Hepatocyte (in vitro differentiated cells): ENCODE measurements at regions not wholly inside any gene's neighbourhood (a gene's known extent, or its start where the extent isn't known, plus 50 kb on each side); places are given as distances from the start of the nearest gene placed in this dataset.

Experiments
- DNase-seq: peaks from one replicate; pipeline ENCODE4 v3.0.0-alpha.2; 2016; ENCODE audit warnings: low spot score
- H2AFZ ChIP-seq: fragments of 200-600 bp; sonication (generic); 2 replicates; pipeline ENCODE4 v1.6.0; 2016; ENCODE audit warnings: antibody characterized with exemption, mild to moderate bottlenecking
- H3K27ac ChIP-seq: fragments of 200-600 bp; sonication (generic); 2 replicates; pipeline ENCODE4 v1.5.1; 2016; ENCODE audit warnings: mild to moderate bottlenecking
- H3K27me3 ChIP-seq: fragments of 200-600 bp; sonication (generic); 2 replicates; pipeline ENCODE4 v1.6.1; 2016
- H3K36me3 ChIP-seq: fragments of 200-600 bp; sonication (generic); replicated peaks from 2 replicates; pipeline ENCODE4 v1.5.1; 2016; ENCODE audit warnings: low read depth; ENCODE audit not compliant: insufficient read depth
- H3K4me1 ChIP-seq: fragments of 200-600 bp; sonication (generic); 2 replicates; pipeline ENCODE4 v1.5.1; 2016; ENCODE audit warnings: mild to moderate bottlenecking, moderate library complexity; ENCODE audit not compliant: insufficient read depth
- H3K4me2 ChIP-seq: fragments of 200-600 bp; sonication (generic); 2 replicates; pipeline ENCODE4 v1.6.0; 2016
- H3K4me3 ChIP-seq: fragments of 200-600 bp; sonication (generic); 2 replicates; pipeline ENCODE4 v1.5.1; 2016; ENCODE audit warnings: mild to moderate bottlenecking
- H3K79me2 ChIP-seq: fragments of 200-600 bp; sonication (generic); 2 replicates; pipeline ENCODE4 v1.6.0; 2017; ENCODE audit warnings: mild to moderate bottlenecking
- H3K9me2 ChIP-seq: fragments of 200-600 bp; sonication (generic); replicated peaks from 2 replicates; pipeline ENCODE4 v1.6.0; 2017; ENCODE audit warnings: mild to moderate bottlenecking; ENCODE audit not compliant: insufficient read depth
- H3K9me3 ChIP-seq: fragments of 200-600 bp; sonication (generic); 2 replicates; pipeline ENCODE4 v1.5.1; 2016; ENCODE audit warnings: low read depth, mild to moderate bottlenecking
- H4K20me1 ChIP-seq: fragments of 200-600 bp; sonication (generic); 2 replicates; pipeline ENCODE4 v1.6.0; 2016; ENCODE audit warnings: mild to moderate bottlenecking; ENCODE audit not compliant: insufficient read depth, poor library complexity, severe bottlenecking
- CTCF ChIP-seq: fragments of 200-600 bp; sonication (generic); IDR thresholded peaks from 2 replicates; pipeline ENCODE4 v1.5.1; 2016; ENCODE audit warnings: antibody characterized with exemption, mild to moderate bottlenecking; ENCODE audit not compliant: poor library complexity
- EZH2 ChIP-seq: fragments of 200-600 bp; sonication (generic); IDR thresholded peaks from 2 replicates; pipeline ENCODE4 v1.6.1; 2016; ENCODE audit warnings: antibody characterized with exemption, mild to moderate bottlenecking, borderline replicate concordance
- EZH2phosphoT487 ChIP-seq: fragments of 200-600 bp; sonication (generic); IDR thresholded peaks from one replicate; pipeline ENCODE4 v1.6.1; 2018; ENCODE audit warnings: antibody characterized with exemption, mild to moderate bottlenecking, low read depth, moderate library complexity; ENCODE audit not compliant: unreplicated experiment, severe bottlenecking
- WGBS: methylation state at CpG from one replicate; pipeline ENCODE4 v1.1.6; 2016; ENCODE audit warnings: low lambda C conversion rate; ENCODE audit errors: missing lambda C conversion rate; 5-methylcytosine and 5-hydroxymethylcytosine counted together

DNA sequence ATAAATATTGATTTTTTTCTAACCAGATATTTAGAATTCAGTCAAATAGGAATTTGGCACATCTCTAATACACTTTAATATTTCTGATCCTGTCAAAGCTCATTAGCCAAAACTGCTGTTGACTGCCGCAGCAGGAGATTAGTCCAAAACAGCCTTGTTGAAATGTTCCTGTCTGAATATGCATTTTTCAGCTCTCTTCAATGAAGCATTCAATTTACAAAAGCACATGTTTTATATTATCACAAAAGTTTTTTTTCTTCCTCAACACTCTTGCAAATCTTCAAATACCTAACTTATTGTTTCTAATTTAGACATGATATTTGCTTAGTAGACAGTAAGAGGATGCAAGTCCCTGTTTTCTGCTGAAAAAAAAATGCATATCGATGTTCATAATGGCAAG lies 140.9 kb downstream of the SPATA18 start:
- no peaks in the 10 kb centered on the region for H3K79me2 ChIP-seq
- H3K27me3 ChIP-seq: peaks cover 4% of the 10 kb centered on the region
- no peak overlapping the region for H3K4me3 ChIP-seq
- DNase-seq: no peak
- TF ChIP-seq CTCF (no peak), EZH2phosphoT487 (no peak), EZH2 (no peak)
- H4K20me1 ChIP-seq: no peaks in the 10 kb centered on the region
- WGBS: 85% methylated on average over 2 of the region's 2 CpGs
- H3K27ac ChIP-seq: no peak overlapping the region
- no peak overlapping the region for H3K4me2 ChIP-seq
- H2AFZ ChIP-seq: no peak overlapping the region
- no peaks in the 10 kb centered on the region for H3K36me3 ChIP-seq
- no peaks in the 10 kb centered on the region for H3K4me1 ChIP-seq
- H3K9me2 ChIP-seq: no peaks in the 10 kb centered on the region
- H3K9me3 ChIP-seq: no peaks in the 10 kb centered on the region

- no peak for TF ChIP-seq EZH2
- no peaks in the 10 kb centered on the region for H4K20me1 ChIP-seq
- no peaks in the 10 kb centered on the region for H3K4me1 ChIP-seq
- H2AFZ ChIP-seq: no peak overlapping the region
- no peak overlapping the region for H3K4me2 ChIP-seq
- no peaks in the 10 kb centered on the region for H3K79me2 ChIP-seq
- H3K27ac ChIP-seq: no peak overlapping the region
- DNase-seq: no peak
- no peaks in the 10 kb centered on the region for H3K9me2 ChIP-seq
- H3K9me3 ChIP-seq: no peaks in the 10 kb centered on the region
- H3K36me3 ChIP-seq: no peaks in the 10 kb centered on the region
- no peak overlapping the region for H3K4me3 ChIP-seq
- WGBS: 70% methylated on average over 6 of the region's 6 CpGs
- H3K27me3 ChIP-seq: peaks cover 4% of the 10 kb centered on the region
Observed at GRCh38 chr4:52192721-52193135, 141.6 kb downstream of the SPATA18 start.

- H3K9me3 ChIP-seq: no peaks in the 10 kb centered on the region
- no peaks in the 10 kb centered on the region for H3K79me2 ChIP-seq
- no peaks in the 10 kb centered on the region for H3K36me3 ChIP-seq
- no peak overlapping the region for H3K4me2 ChIP-seq
- no peaks in the 10 kb centered on the region for H4K20me1 ChIP-seq
- H3K4me3 ChIP-seq: no peak overlapping the region
- no peak overlapping the region for H2AFZ ChIP-seq
- no peaks in the 10 kb centered on the region for H3K9me2 ChIP-seq
- H3K4me1 ChIP-seq: no peaks in the 10 kb centered on the region
- DNase-seq: no peak
- no peaks in the 10 kb centered on the region for H3K27me3 ChIP-seq
- 81% methylated on average over 5 of the region's 5 CpGs for WGBS
- no peak for TF ChIP-seq EZH2phosphoT487
- H3K27ac ChIP-seq: no peak overlapping the region
Observed at GRCh38 chr4:52195869-52196268, 144.8 kb downstream of the SPATA18 start.

GRCh38 chr4:52196606-52197130 lies 145.6 kb downstream of the SPATA18 start:
- Histone ChIP-seq H3K9me3 (no peaks in the 10 kb centered on the region), H2AFZ (no peak overlapping the region), H3K4me2 (no peak overlapping the region), H3K27ac (no peak overlapping the region), H4K20me1 (no peaks in the 10 kb centered on the region), H3K27me3 (no peaks in the 10 kb centered on the region), H3K4me1 (no peaks in the 10 kb centered on the region), H3K79me2 (no peaks in the 10 kb centered on the region), H3K9me2 (no peaks in the 10 kb centered on the region), H3K36me3 (no peaks in the 10 kb centered on the region), H3K4me3 (no peak overlapping the region)
- no peak for DNase-seq
- TF ChIP-seq CTCF (no peak), EZH2phosphoT487 (no peak), EZH2 (no peak)
- 70% methylated on average over 1 of the region's 1 CpG for WGBS
